K562 (cell line): ENCODE measurements at regions not wholly inside any gene's neighbourhood (a gene's known extent, or its start where the extent isn't known, plus 50 kb on each side); places are given as distances from the start of the nearest gene placed in this dataset.

Experiments used
- ATAC-seq: fragments of 200-7000 bp; cut with Tn5 transposase; 3 replicates; pipeline ENCODE4 v1.9.1; 2020; ENCODE audit warnings: moderate library complexity
- BruUV-seq: library from RNA; stranded (reverse); fragments of 400-500 nt; replicated peaks from 2 replicates; lab custom pipeline; 2021; lab: Mats Ljungman, UMichigan
- CTCF ChIA-PET: fragments of 300-600 bp; formaldehyde crosslinking; extraction: SDS; loops from one replicate; lab custom pipeline; 2021; ENCODE audit warnings: low intra/inter-chr PET ratio; lab: Yijun Ruan, JAX
- POLR2A ChIA-PET: fragments of 300-600, 350-650 bp; sonication (Branson Sonifier 250); formaldehyde crosslinking; extraction: SDS; loops from one replicate; lab custom pipeline; 2021; ENCODE audit warnings: antibody characterized with exemption, inconsistent platforms; lab: Yijun Ruan, JAX
- DNase-seq, 4 experiments: peaks; one replicate each; pipeline versions ENCODE4 v3.0.0 to v3.0.0-alpha.2; 2011 to 2018; ENCODE audit warnings: low spot score in 3 of 4, mixed read lengths in 3 of 4; ENCODE audit errors: extremely low read depth in 1 of 4
- FAIRE-seq: peaks from 2 replicates; lab custom pipeline; 2011; peaks lifted over from hg19 to GRCh38; lab: Jason Lieb, UNC
- H2AFZ ChIP-seq: 2 replicates; pipeline ENCODE4 v1.6.0; 2011; ENCODE audit warnings: low read depth, low read length, control low read depth, inconsistent platforms
- H3K27ac ChIP-seq: fragments of 200-600 bp; 3 replicates; pipeline ENCODE4 v1.8.0; 2011; ENCODE audit warnings: low read depth, mild to moderate bottlenecking, control low read depth, inconsistent platforms, low read length, moderate library complexity, mixed read lengths; ENCODE audit errors: extremely low read depth
- H3K27me3 ChIP-seq, 2 experiments: fragments of 300-600 bp in 1 of 2; 2 replicates in 1 of 2; 3 replicates in 1 of 2; pipeline versions ENCODE4 v1.6.0 to v1.8.0; 2011; ENCODE audit warnings: inconsistent platforms in 2 of 2, low read length in 2 of 2, mild to moderate bottlenecking in 1 of 2, mixed read lengths in 1 of 2, moderate library complexity in 1 of 2; ENCODE audit not compliant: control insufficient read depth in 2 of 2, insufficient read depth in 2 of 2
- H3K36me3 ChIP-seq: fragments of 300-600 bp; 3 replicates; pipeline ENCODE4 v1.8.0; 2011; ENCODE audit warnings: mild to moderate bottlenecking, low read length, inconsistent platforms; ENCODE audit not compliant: control insufficient read depth, insufficient read depth
- H3K4me1 ChIP-seq, 2 experiments: fragments of 200-600 bp in 1 of 2; replicated peaks in 1 of 2; 2 replicates in 1 of 2; 3 replicates in 1 of 2; pipeline versions ENCODE4 v1.5.1 to v1.8.0; 2011; ENCODE audit warnings: inconsistent platforms in 2 of 2, low read length in 2 of 2, mild to moderate bottlenecking in 1 of 2, mixed read lengths in 1 of 2, moderate library complexity in 1 of 2; ENCODE audit not compliant: control insufficient read depth in 2 of 2, insufficient read depth in 2 of 2
- H3K4me2 ChIP-seq: 2 replicates; pipeline ENCODE4 v1.6.1; 2011; ENCODE audit warnings: low read length, control low read depth, inconsistent platforms, mixed read lengths; ENCODE audit not compliant: insufficient read depth
- H3K4me3 ChIP-seq: fragments of 200-600 bp; sonication (generic), shearing (Covaris generic); 2 replicates; pipeline ENCODE4 v1.5.1; 2016; ENCODE audit warnings: control low read depth, inconsistent platforms
- H3K79me2 ChIP-seq: fragments of 200-600 bp; 3 replicates; pipeline ENCODE4 v1.8.0; 2011; ENCODE audit warnings: low read length, inconsistent platforms; ENCODE audit not compliant: control insufficient read depth, insufficient read depth
- H3K9ac ChIP-seq, 2 experiments: 2 replicates each; pipeline versions ENCODE4 v1.6.0 to v1.6.1; 2011; ENCODE audit warnings: low read depth in 2 of 2, low read length in 2 of 2, control low read depth in 1 of 2, inconsistent platforms in 1 of 2, mild to moderate bottlenecking in 1 of 2, mixed read lengths in 1 of 2; ENCODE audit not compliant: insufficient read depth in 1 of 2
- H3K9me1 ChIP-seq: one replicate; pipeline ENCODE4 v1.6.0; 2011; ENCODE audit warnings: inconsistent platforms, mild to moderate bottlenecking, low read length, moderate library complexity; ENCODE audit not compliant: control insufficient read depth, insufficient read depth
- H3K9me3 ChIP-seq: replicated peaks from 2 replicates; pipeline ENCODE4 v1.5.1; 2011; ENCODE audit warnings: low read depth, low read length, inconsistent platforms; ENCODE audit not compliant: control insufficient read depth, insufficient read depth
- H4K20me1 ChIP-seq: replicated peaks from 2 replicates; pipeline ENCODE4 v1.6.1; 2011; ENCODE audit warnings: low read length, inconsistent platforms, mixed read lengths; ENCODE audit not compliant: control insufficient read depth, insufficient read depth
- ARID1B ChIP-seq: fragments of 450-650 bp; IDR thresholded peaks from 2 replicates; pipeline ENCODE4 v1.6.1; 2016; ENCODE audit warnings: antibody characterized with exemption, mild to moderate bottlenecking, inconsistent platforms
- CC2D1A ChIP-seq: fragments of 450-650 bp; IDR thresholded peaks from 2 replicates; pipeline ENCODE4 v1.6.1; 2017; ENCODE audit warnings: mild to moderate bottlenecking
- GABPB1 ChIP-seq: sonication (generic); formaldehyde crosslinking; IDR thresholded peaks from 2 replicates; pipeline ENCODE4 v1.8.0; 2022; ENCODE audit warnings: mild to moderate bottlenecking, missing genetic modification reagents
- KAT7 ChIP-seq: sonication (generic); formaldehyde crosslinking; IDR thresholded peaks from 2 replicates; pipeline ENCODE4 v1.8.0; 2022; ENCODE audit warnings: missing genetic modification reagents, mild to moderate bottlenecking, borderline replicate concordance
- POLR2H ChIP-seq: IDR thresholded peaks from 2 replicates; pipeline ENCODE4 v1.6.1; 2016; ENCODE audit warnings: missing genetic modification characterization, low read depth, mild to moderate bottlenecking, control low read depth, missing compliant biosample characterization, moderate library complexity
- RBBP5 ChIP-seq: fragments of 200-600 bp; sonication (generic); IDR thresholded peaks from 2 replicates; pipeline ENCODE4 v1.6.1; 2012; ENCODE audit warnings: borderline replicate concordance, mild to moderate bottlenecking, low read length, control low read depth, inconsistent platforms; ENCODE audit not compliant: insufficient read depth, poor library complexity, severe bottlenecking
- SP1 ChIP-seq: sonication (generic); formaldehyde crosslinking; IDR thresholded peaks from 2 replicates; pipeline ENCODE4 v1.8.1; 2022; ENCODE audit warnings: mild to moderate bottlenecking, missing genetic modification reagents
- TFAM ChIP-seq: fragments of 250-450 bp; sonication (Bioruptor Pico); conservative IDR thresholded peaks from 2 replicates; pipeline ENCODE4 v1.5.0; 2021; ENCODE audit warnings: mild to moderate bottlenecking, moderate library complexity
- XRCC5 ChIP-seq: fragments of 200-400 bp; formaldehyde crosslinking; IDR thresholded peaks from 2 replicates; pipeline ENCODE4 v1.6.1; 2017; ENCODE audit warnings: low read depth, mild to moderate bottlenecking, low read length
- ZNF124 ChIP-seq: sonication (generic); formaldehyde crosslinking; IDR thresholded peaks from 2 replicates; pipeline ENCODE4 v1.8.1; 2022; ENCODE audit warnings: missing genetic modification reagents
- WGBS: fragments of 100-300 bp; shearing (Covaris generic); methylation state at CpG from one replicate; pipeline ENCODE4 v1.1.6; 2016; ENCODE audit warnings: low coverage, mixed read lengths; ENCODE audit not compliant: insufficient coverage; ENCODE audit errors: missing lambda C conversion rate; 5-methylcytosine and 5-hydroxymethylcytosine counted together
- in situ Hi-C: fragments of 300-500 bp; cut with MboI; formaldehyde crosslinking; loops from 4 replicates; pipeline ENCODE4 v1.15.0; 2018; ENCODE audit warnings: inconsistent platforms, mixed read lengths
- intact Hi-C: fragments of 100-400 bp; cut with micrococcal nuclease; formaldehyde crosslinking; loops from 2 replicates; pipeline ENCODE4 v1.14.2; 2022
- TF ChIP-seq, protein P1 (sequence below): sonication (generic); formaldehyde crosslinking; IDR thresholded peaks from 2 replicates; pipeline ENCODE4 v1.8.0; 2022; ENCODE audit warnings: mild to moderate bottlenecking, missing genetic modification reagents
- TF ChIP-seq, protein P2 (sequence below): sonication (generic); formaldehyde crosslinking; IDR thresholded peaks from 2 replicates; pipeline ENCODE4 v1.4.0; 2020; ENCODE audit warnings: mild to moderate bottlenecking, missing genetic modification reagents
- TF ChIP-seq, protein P3 (sequence below): fragments of 250-450 bp; sonication (Bioruptor Pico); IDR thresholded peaks from 2 replicates; pipeline ENCODE4 v1.4.0; 2020; ENCODE audit warnings: mild to moderate bottlenecking, moderate library complexity

DNA sequence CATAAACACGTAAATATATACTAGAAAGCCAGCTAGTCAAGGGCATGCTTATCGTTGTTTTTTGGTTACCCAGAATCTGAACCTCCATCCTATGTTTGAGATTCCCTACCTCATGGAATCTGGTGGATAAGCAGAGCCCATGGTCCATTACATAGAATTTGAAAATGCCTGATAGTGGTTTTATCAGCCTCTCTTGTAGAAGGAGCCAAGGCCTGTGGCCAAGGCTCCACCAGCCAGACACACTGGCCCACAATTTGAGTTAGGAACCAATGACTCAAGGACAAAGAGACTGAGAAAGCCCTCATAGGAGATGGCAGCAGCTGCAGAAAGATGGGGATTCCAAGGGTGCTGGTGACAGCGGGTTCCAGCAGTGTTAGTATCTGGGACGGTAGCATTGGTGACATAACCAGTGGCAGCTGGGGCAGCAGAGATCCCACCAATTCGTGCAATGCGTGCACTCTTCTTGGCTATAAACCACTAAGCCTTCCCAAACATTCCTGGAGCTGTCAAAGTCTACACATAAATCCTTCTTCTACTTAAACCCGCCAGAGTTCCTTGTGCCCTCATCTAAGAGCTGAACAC is 51.2 kb upstream of the RMDN2 start:
- Histone ChIP-seq H3K36me3 (no peaks in the 10 kb centered on the region), H3K9me1 (no peaks in the 10 kb centered on the region), H3K4me1 (no peaks in the 10 kb centered on the region; a peak in 1 of 5 replicates), H3K9ac (no peak overlapping the region), H3K4me3 (no peak overlapping the region), H2AFZ (no peak overlapping the region), H4K20me1 (peaks cover 3% of the 10 kb centered on the region; the same call in 1 of the 2 replicates), H3K27ac (no peak overlapping the region), H3K9me3 (no peaks in the 10 kb centered on the region), H3K79me2 (no peaks in the 10 kb centered on the region), H3K4me2 (no peak overlapping the region), H3K27me3 (peaks cover 25 to 48% of the 10 kb centered on the region in 2 experiments; a peak in 4 of 5 replicates)
- FAIRE-seq (no peak), ATAC-seq (no peak), DNase-seq (no peak)
- WGBS, result 0% methylated on average over 7 of the region's 7 CpGs
- in situ Hi-C loops (loop anchor here (10.0 kb wide), 1 partner anchor 719 kb away; the partner anchor contains the start of gene EIF2AK2), intact Hi-C loops (loop anchor here (10.0 kb wide), 1 partner anchor 709 kb away; no protein-coding TSS in a partner anchor)
- no TSS peak for BruUV-seq
- POLR2A ChIA-PET, result interaction anchor here (0.5 kb wide), 1 partner anchor 13 kb away, joined by 3 read pairs; no protein-coding TSS in a partner anchor
- CTCF ChIA-PET, result no interaction called here
- no peak for TF ChIP-seq XRCC5
- TF ChIP-seq, protein P1, sequence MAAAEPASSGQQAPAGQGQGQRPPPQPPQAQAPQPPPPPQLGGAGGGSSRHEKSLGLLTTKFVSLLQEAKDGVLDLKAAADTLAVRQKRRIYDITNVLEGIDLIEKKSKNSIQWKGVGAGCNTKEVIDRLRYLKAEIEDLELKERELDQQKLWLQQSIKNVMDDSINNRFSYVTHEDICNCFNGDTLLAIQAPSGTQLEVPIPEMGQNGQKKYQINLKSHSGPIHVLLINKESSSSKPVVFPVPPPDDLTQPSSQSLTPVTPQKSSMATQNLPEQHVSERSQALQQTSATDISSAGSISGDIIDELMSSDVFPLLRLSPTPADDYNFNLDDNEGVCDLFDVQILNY, result no peak
- no peak for TF ChIP-seq CC2D1A
- no peak for TF ChIP-seq RBBP5
- no peak for TF ChIP-seq SP1 (CRISPR knock-in tag)
- no peak for TF ChIP-seq POLR2H
- no peak for TF ChIP-seq GABPB1 (CRISPR knock-in tag)
- no peak for TF ChIP-seq KAT7 (CRISPR knock-in tag)
- TF ChIP-seq ARID1B, result no peak
- TF ChIP-seq, protein P2, sequence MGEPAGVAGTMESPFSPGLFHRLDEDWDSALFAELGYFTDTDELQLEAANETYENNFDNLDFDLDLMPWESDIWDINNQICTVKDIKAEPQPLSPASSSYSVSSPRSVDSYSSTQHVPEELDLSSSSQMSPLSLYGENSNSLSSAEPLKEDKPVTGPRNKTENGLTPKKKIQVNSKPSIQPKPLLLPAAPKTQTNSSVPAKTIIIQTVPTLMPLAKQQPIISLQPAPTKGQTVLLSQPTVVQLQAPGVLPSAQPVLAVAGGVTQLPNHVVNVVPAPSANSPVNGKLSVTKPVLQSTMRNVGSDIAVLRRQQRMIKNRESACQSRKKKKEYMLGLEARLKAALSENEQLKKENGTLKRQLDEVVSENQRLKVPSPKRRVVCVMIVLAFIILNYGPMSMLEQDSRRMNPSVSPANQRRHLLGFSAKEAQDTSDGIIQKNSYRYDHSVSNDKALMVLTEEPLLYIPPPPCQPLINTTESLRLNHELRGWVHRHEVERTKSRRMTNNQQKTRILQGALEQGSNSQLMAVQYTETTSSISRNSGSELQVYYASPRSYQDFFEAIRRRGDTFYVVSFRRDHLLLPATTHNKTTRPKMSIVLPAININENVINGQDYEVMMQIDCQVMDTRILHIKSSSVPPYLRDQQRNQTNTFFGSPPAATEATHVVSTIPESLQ (CRISPR knock-in tag), result no peak
- TF ChIP-seq ZNF124 (CRISPR knock-in tag), result no peak
- TF ChIP-seq TFAM (CRISPR knock-in tag), result no peak
- TF ChIP-seq, protein P3, sequence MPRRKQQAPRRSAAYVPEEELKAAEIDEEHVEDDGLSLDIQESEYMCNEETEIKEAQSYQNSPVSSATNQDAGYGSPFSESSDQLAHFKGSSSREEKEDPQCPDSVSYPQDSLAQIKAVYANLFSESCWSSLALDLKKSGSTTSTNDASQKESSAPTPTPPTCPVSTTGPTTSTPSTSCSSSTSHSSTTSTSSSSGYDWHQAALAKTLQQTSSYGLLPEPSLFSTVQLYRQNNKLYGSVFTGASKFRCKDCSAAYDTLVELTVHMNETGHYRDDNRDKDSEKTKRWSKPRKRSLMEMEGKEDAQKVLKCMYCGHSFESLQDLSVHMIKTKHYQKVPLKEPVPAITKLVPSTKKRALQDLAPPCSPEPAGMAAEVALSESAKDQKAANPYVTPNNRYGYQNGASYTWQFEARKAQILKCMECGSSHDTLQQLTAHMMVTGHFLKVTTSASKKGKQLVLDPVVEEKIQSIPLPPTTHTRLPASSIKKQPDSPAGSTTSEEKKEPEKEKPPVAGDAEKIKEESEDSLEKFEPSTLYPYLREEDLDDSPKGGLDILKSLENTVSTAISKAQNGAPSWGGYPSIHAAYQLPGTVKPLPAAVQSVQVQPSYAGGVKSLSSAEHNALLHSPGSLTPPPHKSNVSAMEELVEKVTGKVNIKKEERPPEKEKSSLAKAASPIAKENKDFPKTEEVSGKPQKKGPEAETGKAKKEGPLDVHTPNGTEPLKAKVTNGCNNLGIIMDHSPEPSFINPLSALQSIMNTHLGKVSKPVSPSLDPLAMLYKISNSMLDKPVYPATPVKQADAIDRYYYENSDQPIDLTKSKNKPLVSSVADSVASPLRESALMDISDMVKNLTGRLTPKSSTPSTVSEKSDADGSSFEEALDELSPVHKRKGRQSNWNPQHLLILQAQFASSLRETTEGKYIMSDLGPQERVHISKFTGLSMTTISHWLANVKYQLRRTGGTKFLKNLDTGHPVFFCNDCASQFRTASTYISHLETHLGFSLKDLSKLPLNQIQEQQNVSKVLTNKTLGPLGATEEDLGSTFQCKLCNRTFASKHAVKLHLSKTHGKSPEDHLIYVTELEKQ (CRISPR knock-in tag), result no peak
